ENCODE measurements at regions not wholly inside any gene's neighbourhood (a gene's known extent, or its start where the extent isn't known, plus 50 kb on each side); places are given as distances from the start of the nearest gene placed in this dataset.
A peak's percentile ranks its signal among the peaks of the same experiment; 100 is the strongest.
"Not testable (repeated sequence)": the region's sequence is repeated elsewhere in the genome, so short reads cannot be mapped to it uniquely, and the experiment has no call there.

GRCh38 chr1:21385022-21385421, 54.9 kb upstream of the NBPF3 start:
- no peak for DNase-seq

GRCh38 chr1:21384620-21385019, 55.3 kb upstream of the NBPF3 start:
- no peak for DNase-seq

GRCh38 chr1:21383785-21384401, 56.0 kb upstream of the NBPF3 start:
- DNase-seq: no peak

- DNase-seq: no peak
Observed at GRCh38 chr1:21381354-21381753, 58.6 kb upstream of the NBPF3 start.

- not testable (repeated sequence) for DNase-seq
Observed at GRCh38 chr1:21380147-21380546, 59.8 kb upstream of the NBPF3 start.

- no peak for DNase-seq
Observed at GRCh38 chr1:21379571-21379970, 60.4 kb upstream of the NBPF3 start.

GRCh38 chr1:21378705-21379494, 61.0 kb upstream of the NBPF3 start:
- no peak for DNase-seq

- no peak for DNase-seq
Observed at GRCh38 chr1:21372383-21372782, 67.6 kb upstream of the NBPF3 start.

- DNase-seq: no peak
Observed at GRCh38 chr1:21369905-21370304, 70.0 kb upstream of the NBPF3 start.

- DNase-seq: peak; percentile 61 to 70
Observed at GRCh38 chr1:21368515-21369289, 71.2 kb upstream of the NBPF3 start.

GRCh38 chr1:21367973-21368514, 71.9 kb upstream of the NBPF3 start:
- not testable (repeated sequence) for DNase-seq

GRCh38 chr1:21366288-21366687, 73.6 kb upstream of the NBPF3 start:
- DNase-seq: no peak

GRCh38 chr1:21365036-21365435, 74.8 kb upstream of the ECE1 start:
- no peak for DNase-seq

GRCh38 chr1:21362096-21362495, 71.8 kb upstream of the ECE1 start:
- DNase-seq: no peak

GRCh38 chr1:21361506-21361905, 71.2 kb upstream of the ECE1 start:
- no peak for DNase-seq

GRCh38 chr1:21357161-21357560, 66.9 kb upstream of the ECE1 start:
- no peak for DNase-seq

GRCh38 chr1:21355956-21356355, 65.7 kb upstream of the ECE1 start:
- DNase-seq: no peak

- no peak for DNase-seq
Observed at GRCh38 chr1:21352586-21352985, 62.3 kb upstream of the ECE1 start.

GRCh38 chr1:21351901-21352300, 61.6 kb upstream of the ECE1 start:
- DNase-seq: no peak

GRCh38 chr1:21350202-21350885, 60.1 kb upstream of the ECE1 start:
- DNase-seq: no peak

GRCh38 chr1:21349693-21350092, 59.4 kb upstream of the ECE1 start:
- no peak for DNase-seq

GRCh38 chr1:21347072-21347581, 56.9 kb upstream of the ECE1 start:
- DNase-seq: no peak

All from CD4-positive, alpha-beta T cell treated with Interferon alpha-2 for 1 hour (primary cell).